HepG2 (cell line): ENCODE measurements at regions not wholly inside any gene's neighbourhood (a gene's known extent, or its start where the extent isn't known, plus 50 kb on each side); places are given as distances from the start of the nearest gene placed in this dataset.

ENCODE experiments used
- BHLHE40 ChIP-seq: IDR thresholded peaks from 2 replicates; pipeline ENCODE4 v1.6.1; 2011; ENCODE audit warnings: low read length, improper control_type of control experiment
- DMAP1 ChIP-seq: IDR thresholded peaks from 2 replicates; pipeline ENCODE4 v1.6.1; 2016
- FOXO1 ChIP-seq: sonication (generic); formaldehyde crosslinking; IDR thresholded peaks from 2 replicates; pipeline ENCODE4 v1.4.0; 2020; ENCODE audit warnings: missing genetic modification reagents
- HNRNPUL1 ChIP-seq: fragments of 200-400 bp; formaldehyde crosslinking; IDR thresholded peaks from 2 replicates; pipeline ENCODE4 v1.6.1; 2017; ENCODE audit warnings: low read depth, mild to moderate bottlenecking, low read length, moderate library complexity
- KAT8 ChIP-seq: IDR thresholded peaks from 2 replicates; pipeline ENCODE4 v1.6.1; 2016; ENCODE audit warnings: missing genetic modification reagents, missing compliant biosample characterization
- MAFF ChIP-seq: IDR thresholded peaks from 2 replicates; pipeline ENCODE4 v1.6.1; 2011; ENCODE audit warnings: low read depth, low read length, improper control_type of control experiment
- ZNF333 ChIP-seq: sonication (generic); formaldehyde crosslinking; IDR thresholded peaks from 2 replicates; pipeline ENCODE4 v1.4.0; 2020; ENCODE audit warnings: mild to moderate bottlenecking, missing genetic modification reagents, borderline replicate concordance
- ZNF441 ChIP-seq: sonication (generic); formaldehyde crosslinking; IDR thresholded peaks from 2 replicates; pipeline ENCODE4 v1.7.0; 2021; ENCODE audit warnings: missing genetic modification reagents, borderline replicate concordance
- ZNF562 ChIP-seq: sonication (generic); formaldehyde crosslinking; IDR thresholded peaks from 2 replicates; pipeline ENCODE4 v1.8.0; 2022; ENCODE audit warnings: missing genetic modification reagents, borderline replicate concordance
- ZNF670 ChIP-seq: sonication (generic); formaldehyde crosslinking; IDR thresholded peaks from 2 replicates; pipeline ENCODE4 v1.8.0; 2022; ENCODE audit warnings: mild to moderate bottlenecking, missing genetic modification reagents, borderline replicate concordance
- ZNF841 ChIP-seq: sonication (generic); formaldehyde crosslinking; IDR thresholded peaks from 2 replicates; pipeline ENCODE4 v1.8.1; 2023; ENCODE audit warnings: missing genetic modification reagents, borderline replicate concordance
- TF ChIP-seq, protein P1 (sequence below): IDR thresholded peaks from 2 replicates; pipeline ENCODE4 v1.6.1; 2016; ENCODE audit warnings: low read depth, missing genetic modification reagents, missing compliant biosample characterization
- TF ChIP-seq, protein P2 (sequence below): fragments of 450-650 bp; IDR thresholded peaks from 2 replicates; pipeline ENCODE4 v1.6.1; 2017
- TF ChIP-seq, protein P3 (sequence below): sonication (generic); formaldehyde crosslinking; IDR thresholded peaks from 2 replicates; pipeline ENCODE4 v1.8.0; 2023; ENCODE audit warnings: mild to moderate bottlenecking, missing genetic modification reagents
- TF ChIP-seq, protein P4 (sequence below): sonication (generic); formaldehyde crosslinking; conservative IDR thresholded peaks from 2 replicates; pipeline ENCODE4 v1.4.0; 2020; ENCODE audit warnings: mild to moderate bottlenecking, missing genetic modification reagents, moderate library complexity
- TF ChIP-seq, protein P5 (sequence below): IDR thresholded peaks from 2 replicates; pipeline ENCODE4 v1.6.1; 2016; ENCODE audit warnings: control low read depth
- TF ChIP-seq, protein P6 (sequence below): IDR thresholded peaks from 2 replicates; pipeline ENCODE4 v1.6.1; 2016; ENCODE audit warnings: low read depth, borderline replicate concordance

DNA sequence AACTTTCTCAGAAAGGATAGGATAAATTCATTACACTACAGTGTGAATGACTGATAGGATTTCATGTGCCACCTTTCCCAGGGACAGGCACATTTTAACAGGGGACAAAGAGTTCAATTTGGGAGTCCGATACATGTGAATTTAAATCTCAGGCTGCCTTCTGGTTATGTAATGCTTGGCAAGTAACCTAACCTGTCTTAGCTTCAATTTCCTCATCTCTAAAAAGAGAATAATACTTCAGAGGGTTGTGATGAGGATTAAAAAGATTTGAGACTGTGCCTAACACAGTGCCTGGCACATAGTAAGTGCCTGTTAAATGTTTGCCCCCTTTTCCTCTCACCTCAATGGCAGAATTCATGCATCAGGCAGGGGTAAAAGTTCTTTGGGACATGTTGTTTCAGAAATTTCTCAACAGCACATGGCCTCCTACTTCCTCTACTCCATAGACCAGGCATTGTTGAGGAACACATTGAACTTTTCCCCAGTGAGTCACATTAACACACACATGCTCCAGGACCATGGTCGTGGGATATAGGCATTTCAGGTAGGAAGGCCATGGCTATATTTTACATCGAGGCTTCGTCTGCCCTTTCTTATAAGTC lies 94.6 kb upstream of the EGFLAM start (continued):
- no peak for TF ChIP-seq ZNF562 (CRISPR knock-in tag)
- TF ChIP-seq MAFF = no peak
- TF ChIP-seq ZNF441 (CRISPR knock-in tag) = no peak
- TF ChIP-seq, protein P1, sequence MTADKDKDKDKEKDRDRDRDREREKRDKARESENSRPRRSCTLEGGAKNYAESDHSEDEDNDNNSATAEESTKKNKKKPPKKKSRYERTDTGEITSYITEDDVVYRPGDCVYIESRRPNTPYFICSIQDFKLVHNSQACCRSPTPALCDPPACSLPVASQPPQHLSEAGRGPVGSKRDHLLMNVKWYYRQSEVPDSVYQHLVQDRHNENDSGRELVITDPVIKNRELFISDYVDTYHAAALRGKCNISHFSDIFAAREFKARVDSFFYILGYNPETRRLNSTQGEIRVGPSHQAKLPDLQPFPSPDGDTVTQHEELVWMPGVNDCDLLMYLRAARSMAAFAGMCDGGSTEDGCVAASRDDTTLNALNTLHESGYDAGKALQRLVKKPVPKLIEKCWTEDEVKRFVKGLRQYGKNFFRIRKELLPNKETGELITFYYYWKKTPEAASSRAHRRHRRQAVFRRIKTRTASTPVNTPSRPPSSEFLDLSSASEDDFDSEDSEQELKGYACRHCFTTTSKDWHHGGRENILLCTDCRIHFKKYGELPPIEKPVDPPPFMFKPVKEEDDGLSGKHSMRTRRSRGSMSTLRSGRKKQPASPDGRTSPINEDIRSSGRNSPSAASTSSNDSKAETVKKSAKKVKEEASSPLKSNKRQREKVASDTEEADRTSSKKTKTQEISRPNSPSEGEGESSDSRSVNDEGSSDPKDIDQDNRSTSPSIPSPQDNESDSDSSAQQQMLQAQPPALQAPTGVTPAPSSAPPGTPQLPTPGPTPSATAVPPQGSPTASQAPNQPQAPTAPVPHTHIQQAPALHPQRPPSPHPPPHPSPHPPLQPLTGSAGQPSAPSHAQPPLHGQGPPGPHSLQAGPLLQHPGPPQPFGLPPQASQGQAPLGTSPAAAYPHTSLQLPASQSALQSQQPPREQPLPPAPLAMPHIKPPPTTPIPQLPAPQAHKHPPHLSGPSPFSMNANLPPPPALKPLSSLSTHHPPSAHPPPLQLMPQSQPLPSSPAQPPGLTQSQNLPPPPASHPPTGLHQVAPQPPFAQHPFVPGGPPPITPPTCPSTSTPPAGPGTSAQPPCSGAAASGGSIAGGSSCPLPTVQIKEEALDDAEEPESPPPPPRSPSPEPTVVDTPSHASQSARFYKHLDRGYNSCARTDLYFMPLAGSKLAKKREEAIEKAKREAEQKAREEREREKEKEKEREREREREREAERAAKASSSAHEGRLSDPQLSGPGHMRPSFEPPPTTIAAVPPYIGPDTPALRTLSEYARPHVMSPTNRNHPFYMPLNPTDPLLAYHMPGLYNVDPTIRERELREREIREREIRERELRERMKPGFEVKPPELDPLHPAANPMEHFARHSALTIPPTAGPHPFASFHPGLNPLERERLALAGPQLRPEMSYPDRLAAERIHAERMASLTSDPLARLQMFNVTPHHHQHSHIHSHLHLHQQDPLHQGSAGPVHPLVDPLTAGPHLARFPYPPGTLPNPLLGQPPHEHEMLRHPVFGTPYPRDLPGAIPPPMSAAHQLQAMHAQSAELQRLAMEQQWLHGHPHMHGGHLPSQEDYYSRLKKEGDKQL (CRISPR knock-in tag) = 0 out of 2 replicates have a peak, but pooled peaks have one; percentile 52
- no peak for TF ChIP-seq BHLHE40
- TF ChIP-seq, protein P2, sequence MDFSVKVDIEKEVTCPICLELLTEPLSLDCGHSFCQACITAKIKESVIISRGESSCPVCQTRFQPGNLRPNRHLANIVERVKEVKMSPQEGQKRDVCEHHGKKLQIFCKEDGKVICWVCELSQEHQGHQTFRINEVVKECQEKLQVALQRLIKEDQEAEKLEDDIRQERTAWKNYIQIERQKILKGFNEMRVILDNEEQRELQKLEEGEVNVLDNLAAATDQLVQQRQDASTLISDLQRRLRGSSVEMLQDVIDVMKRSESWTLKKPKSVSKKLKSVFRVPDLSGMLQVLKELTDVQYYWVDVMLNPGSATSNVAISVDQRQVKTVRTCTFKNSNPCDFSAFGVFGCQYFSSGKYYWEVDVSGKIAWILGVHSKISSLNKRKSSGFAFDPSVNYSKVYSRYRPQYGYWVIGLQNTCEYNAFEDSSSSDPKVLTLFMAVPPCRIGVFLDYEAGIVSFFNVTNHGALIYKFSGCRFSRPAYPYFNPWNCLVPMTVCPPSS = no peak
- TF ChIP-seq, protein P3, sequence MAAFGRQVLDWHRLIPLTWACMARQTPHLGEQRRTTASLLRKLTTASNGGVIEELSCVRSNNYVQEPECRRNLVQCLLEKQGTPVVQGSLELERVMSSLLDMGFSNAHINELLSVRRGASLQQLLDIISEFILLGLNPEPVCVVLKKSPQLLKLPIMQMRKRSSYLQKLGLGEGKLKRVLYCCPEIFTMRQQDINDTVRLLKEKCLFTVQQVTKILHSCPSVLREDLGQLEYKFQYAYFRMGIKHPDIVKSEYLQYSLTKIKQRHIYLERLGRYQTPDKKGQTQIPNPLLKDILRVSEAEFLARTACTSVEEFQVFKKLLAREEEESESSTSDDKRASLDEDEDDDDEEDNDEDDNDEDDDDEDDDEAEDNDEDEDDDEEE (CRISPR knock-in tag) = no peak
- no peak; the same call in 1 of the 2 replicates for TF ChIP-seq KAT8 (CRISPR knock-in tag)
- TF ChIP-seq ZNF333 (CRISPR knock-in tag) = no peak
- TF ChIP-seq, protein P4, sequence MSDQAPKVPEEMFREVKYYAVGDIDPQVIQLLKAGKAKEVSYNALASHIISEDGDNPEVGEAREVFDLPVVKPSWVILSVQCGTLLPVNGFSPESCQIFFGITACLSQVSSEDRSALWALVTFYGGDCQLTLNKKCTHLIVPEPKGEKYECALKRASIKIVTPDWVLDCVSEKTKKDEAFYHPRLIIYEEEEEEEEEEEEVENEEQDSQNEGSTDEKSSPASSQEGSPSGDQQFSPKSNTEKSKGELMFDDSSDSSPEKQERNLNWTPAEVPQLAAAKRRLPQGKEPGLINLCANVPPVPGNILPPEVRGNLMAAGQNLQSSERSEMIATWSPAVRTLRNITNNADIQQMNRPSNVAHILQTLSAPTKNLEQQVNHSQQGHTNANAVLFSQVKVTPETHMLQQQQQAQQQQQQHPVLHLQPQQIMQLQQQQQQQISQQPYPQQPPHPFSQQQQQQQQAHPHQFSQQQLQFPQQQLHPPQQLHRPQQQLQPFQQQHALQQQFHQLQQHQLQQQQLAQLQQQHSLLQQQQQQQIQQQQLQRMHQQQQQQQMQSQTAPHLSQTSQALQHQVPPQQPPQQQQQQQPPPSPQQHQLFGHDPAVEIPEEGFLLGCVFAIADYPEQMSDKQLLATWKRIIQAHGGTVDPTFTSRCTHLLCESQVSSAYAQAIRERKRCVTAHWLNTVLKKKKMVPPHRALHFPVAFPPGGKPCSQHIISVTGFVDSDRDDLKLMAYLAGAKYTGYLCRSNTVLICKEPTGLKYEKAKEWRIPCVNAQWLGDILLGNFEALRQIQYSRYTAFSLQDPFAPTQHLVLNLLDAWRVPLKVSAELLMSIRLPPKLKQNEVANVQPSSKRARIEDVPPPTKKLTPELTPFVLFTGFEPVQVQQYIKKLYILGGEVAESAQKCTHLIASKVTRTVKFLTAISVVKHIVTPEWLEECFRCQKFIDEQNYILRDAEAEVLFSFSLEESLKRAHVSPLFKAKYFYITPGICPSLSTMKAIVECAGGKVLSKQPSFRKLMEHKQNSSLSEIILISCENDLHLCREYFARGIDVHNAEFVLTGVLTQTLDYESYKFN (CRISPR knock-in tag) = peak; percentile 83
- TF ChIP-seq, protein P5, sequence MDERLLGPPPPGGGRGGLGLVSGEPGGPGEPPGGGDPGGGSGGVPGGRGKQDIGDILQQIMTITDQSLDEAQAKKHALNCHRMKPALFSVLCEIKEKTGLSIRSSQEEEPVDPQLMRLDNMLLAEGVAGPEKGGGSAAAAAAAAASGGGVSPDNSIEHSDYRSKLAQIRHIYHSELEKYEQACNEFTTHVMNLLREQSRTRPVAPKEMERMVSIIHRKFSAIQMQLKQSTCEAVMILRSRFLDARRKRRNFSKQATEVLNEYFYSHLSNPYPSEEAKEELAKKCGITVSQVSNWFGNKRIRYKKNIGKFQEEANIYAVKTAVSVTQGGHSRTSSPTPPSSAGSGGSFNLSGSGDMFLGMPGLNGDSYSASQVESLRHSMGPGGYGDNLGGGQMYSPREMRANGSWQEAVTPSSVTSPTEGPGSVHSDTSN = no peak
- no peak for TF ChIP-seq ZNF841
- no peak for TF ChIP-seq ZNF670
- TF ChIP-seq HNRNPUL1 = no peak
- TF ChIP-seq DMAP1 (CRISPR knock-in tag) = peak; percentile 60
- TF ChIP-seq, protein P6, sequence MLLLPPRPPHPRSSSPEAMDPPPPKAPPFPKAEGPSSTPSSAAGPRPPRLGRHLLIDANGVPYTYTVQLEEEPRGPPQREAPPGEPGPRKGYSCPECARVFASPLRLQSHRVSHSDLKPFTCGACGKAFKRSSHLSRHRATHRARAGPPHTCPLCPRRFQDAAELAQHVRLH = peak; percentile 66; the same call in 1 of the 2 replicates
- peak; percentile 90 for TF ChIP-seq FOXO1
